ENCODE measurements at regions not wholly inside any gene's neighbourhood (a gene's known extent, or its start where the extent isn't known, plus 50 kb on each side); places are given as distances from the start of the nearest gene placed in this dataset.
"Not testable (repeated sequence)": the region's sequence is repeated elsewhere in the genome, so short reads cannot be mapped to it uniquely, and the experiment has no call there.

- DNase-seq = no peak
Measured at GRCh38 chrX:13380211-13380610, 60.4 kb upstream of the ATXN3L start.

GRCh38 chrX:13378562-13379518 lies 59.0 kb upstream of the ATXN3L start:
- DNase-seq = not testable (repeated sequence)

DNA sequence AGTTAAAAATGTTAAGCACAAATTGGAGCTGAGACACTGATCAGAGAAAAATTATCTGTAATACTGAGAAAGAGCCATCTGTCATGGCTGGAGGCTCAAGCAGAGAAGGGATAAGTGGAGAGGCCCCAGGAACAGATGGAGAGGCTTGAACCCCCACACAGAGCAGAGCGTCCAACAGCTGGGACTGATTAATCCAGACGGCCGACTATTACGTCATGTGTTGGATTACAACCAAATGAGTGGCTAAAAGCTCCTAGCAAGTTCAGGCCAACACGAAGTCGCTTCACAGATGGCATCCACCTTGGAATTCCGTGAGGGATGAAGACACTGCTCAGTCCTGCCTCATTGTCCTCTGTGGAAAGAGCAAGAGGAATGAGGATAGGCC lies 57.7 kb upstream of the ATXN3L start:
- no peak for DNase-seq

DNA sequence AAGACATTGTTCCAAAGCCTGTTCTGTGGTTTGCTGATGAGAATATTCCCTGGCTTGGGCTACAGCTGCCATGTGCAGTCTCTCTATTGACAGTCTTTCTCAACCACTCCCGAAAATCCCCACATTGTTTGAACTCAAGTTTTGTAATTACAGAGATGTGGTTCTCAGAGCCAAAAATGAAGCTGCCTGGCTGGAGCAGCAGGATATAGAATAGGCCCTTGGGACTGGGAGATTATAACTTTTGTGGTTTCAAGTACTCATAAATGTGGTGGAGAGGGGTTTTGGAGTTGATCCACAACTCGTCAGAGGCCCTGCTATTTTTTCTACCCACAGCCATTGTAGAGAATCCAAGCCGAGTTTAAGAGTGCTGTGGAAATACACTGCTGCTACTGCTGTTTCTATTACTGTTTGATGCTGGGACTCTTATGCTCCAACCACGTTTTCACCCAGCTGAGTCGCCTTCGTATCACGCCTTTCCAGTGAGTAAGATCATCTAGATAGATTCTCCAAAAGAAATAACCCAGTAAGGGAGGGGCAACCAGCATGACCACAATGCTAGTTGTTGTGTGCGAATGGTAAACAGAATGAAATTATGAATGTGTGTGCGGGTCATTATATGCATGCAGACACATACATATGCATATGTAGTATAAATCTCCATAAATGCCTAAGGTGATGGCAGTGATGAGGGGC lies 57.1 kb upstream of the ATXN3L start:
- DNase-seq = peak; percentile 23

GRCh38 chrX:13375596-13375995 lies 55.7 kb upstream of the ATXN3L start:
- not testable (repeated sequence) for DNase-seq

DNA sequence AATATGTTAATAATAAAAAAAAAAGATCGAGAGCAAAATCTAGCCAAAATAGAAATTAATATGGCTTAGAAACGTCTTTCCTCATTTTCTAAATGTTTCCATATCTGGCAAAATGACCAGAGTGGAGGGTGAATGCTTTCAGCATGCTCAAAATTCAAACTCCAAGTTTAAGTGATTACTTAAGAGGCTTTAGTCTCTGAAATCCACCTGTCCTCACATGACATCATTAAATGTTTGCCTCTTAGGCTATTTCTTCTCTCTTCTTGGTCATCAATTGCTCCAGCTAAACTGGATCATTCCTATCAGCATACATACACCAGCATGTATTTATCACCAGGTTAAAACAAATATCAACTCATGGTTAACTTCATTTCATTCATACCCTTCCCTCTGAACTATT lies 54.5 kb upstream of the ATXN3L start:
- DNase-seq = no peak

DNA sequence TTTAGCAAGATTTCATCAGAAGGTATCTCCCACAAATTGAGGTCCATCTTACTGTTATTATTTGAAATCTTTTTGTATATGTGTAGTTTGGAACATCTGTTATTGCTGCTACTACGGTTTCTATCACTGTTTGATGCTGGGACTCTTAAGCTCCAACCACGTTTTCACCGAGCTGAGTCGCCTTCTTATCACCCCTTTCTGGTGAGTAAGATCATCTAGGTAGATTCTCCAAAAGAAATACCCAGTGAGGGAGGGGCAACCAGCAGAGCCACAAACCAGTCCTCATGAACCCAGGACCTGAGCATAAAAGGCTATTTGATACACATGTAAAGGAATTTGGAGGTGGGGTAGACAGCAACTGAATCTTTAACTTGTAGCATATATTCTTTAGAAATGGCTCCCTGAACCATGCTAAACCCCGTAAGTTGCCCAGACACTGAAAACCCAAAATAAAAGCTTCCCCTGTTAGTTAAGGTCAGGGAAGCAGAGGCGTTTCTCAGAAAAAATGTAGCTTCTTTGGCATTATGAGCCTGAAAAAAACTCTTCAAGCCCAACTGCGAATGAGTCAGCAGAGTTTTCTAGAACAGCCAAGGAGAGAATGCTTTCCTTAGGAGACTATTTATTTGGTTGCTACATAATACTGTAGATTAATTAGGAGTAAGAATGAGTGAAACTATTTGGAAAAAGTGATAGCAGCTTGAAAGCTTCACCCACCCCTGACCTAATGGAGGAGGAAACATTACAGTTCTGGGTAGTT lies 53.8 kb upstream of the ATXN3L start:
- DNase-seq = no peak

DNA sequence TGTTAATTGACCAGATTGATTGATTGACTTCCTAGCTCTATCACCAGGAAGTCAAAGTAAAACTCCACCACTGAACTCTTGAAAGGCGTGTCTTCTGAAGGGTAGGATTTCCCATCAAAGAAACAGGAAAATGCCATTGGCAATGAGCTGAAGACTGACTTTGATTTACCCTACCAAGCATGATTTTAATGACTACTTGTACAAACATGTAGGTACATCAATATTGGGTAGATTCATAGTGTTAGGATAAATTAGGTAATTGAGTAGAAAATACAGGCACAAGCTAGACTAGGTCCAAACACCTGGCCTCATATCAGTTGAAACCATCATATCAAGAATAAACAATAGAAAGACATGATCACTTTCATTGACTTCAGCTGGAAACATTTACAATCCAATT lies 53.2 kb upstream of the ATXN3L start:
- no peak for DNase-seq

- no peak for DNase-seq
Measured at GRCh38 chrX:13372203-13372980, 52.5 kb upstream of the ATXN3L start.

DNA sequence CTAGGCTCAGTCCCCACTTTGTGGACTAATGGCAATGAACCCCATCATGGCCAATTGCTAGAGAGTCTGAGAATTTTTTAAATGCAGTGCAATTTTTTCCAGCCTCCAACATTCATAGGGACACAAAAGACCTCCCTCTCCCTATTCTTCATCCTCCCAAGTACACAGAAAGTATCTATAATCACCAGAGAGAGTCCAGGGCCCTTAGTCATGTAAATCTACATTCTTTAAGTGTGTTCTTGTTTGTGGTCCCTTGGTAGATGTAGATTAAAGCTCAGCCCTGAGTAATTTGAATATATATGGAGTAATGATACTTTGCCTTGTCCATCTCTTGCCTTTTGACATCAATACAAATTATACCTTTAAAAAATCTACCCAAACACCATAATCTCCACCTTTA lies 51.3 kb upstream of the ATXN3L start:
- DNase-seq = no peak

GRCh38 chrX:13370713-13371112 lies 50.9 kb upstream of the ATXN3L start:
- DNase-seq = no peak

Measured in NCI-H1436 (cell line).